Liver (tissue), 8 donors: ENCODE measurements at regions not wholly inside any gene's neighbourhood (a gene's known extent, or its start where the extent isn't known, plus 50 kb on each side); places are given as distances from the start of the nearest gene placed in this dataset.

ENCODE experiments used
- DNase-seq: peaks from one replicate; pipeline ENCODE4 v3.0.0-alpha.2; 2017; ENCODE audit warnings: low spot score
- H3K27ac ChIP-seq, 2 donors: one replicate each; pipeline ENCODE4 v1.7.0; 2013; ENCODE audit warnings: inconsistent platforms in 2 of 2, low read length in 2 of 2, control low read depth in 1 of 2, low read depth in 1 of 2, mild to moderate bottlenecking in 1 of 2
- H3K27me3 ChIP-seq, 4 donors: one replicate each; pipeline versions ENCODE4 v1.6.1 to v1.7.0; 2013; ENCODE audit warnings: low read length in 3 of 4, inconsistent platforms in 1 of 4, mild to moderate bottlenecking in 1 of 4, moderate library complexity in 1 of 4; ENCODE audit not compliant: control insufficient read depth in 4 of 4, insufficient read depth in 4 of 4
- H3K36me3 ChIP-seq, 4 donors: one replicate each; pipeline versions ENCODE4 v1.6.1 to v1.7.0; 2013; ENCODE audit warnings: low read length in 3 of 4, mild to moderate bottlenecking in 3 of 4, low read depth in 1 of 4, moderate library complexity in 1 of 4; ENCODE audit not compliant: control insufficient read depth in 4 of 4, insufficient read depth in 3 of 4
- H3K4me1 ChIP-seq, 4 donors: one replicate each; pipeline versions ENCODE4 v1.6.1 to v1.7.0; 2013; ENCODE audit warnings: low read length in 3 of 4, mild to moderate bottlenecking in 3 of 4, moderate library complexity in 1 of 4; ENCODE audit not compliant: control insufficient read depth in 4 of 4, insufficient read depth in 4 of 4
- H3K4me3 ChIP-seq, 3 donors: one replicate each; pipeline versions ENCODE4 v1.6.1 to v1.7.0; 2013; ENCODE audit warnings: low read length in 3 of 3, control low read depth in 1 of 3, low read depth in 1 of 3, mild to moderate bottlenecking in 1 of 3
- H3K9ac ChIP-seq, 2 donors: one replicate each; pipeline ENCODE4 v1.7.0; 2013; ENCODE audit warnings: low read length in 2 of 2, mild to moderate bottlenecking in 2 of 2, moderate library complexity in 2 of 2, control low read depth in 1 of 2, low read depth in 1 of 2
- H3K9me3 ChIP-seq, 4 donors: one replicate each; pipeline versions ENCODE4 v1.6.1 to v1.7.0; 2013; ENCODE audit warnings: low read length in 3 of 4; ENCODE audit not compliant: control insufficient read depth in 4 of 4
- ATF3 ChIP-seq: IDR thresholded peaks from 2 replicates; pipeline ENCODE4 v1.6.1; 2016; ENCODE audit warnings: antibody characterized with exemption
- CTCF ChIP-seq: fragments of 150-350 bp; IDR thresholded peaks from 2 replicates; pipeline ENCODE4 v1.5.1; 2017; ENCODE audit warnings: improper control_type of control experiment, low read depth, low read length; ENCODE audit not compliant: missing input control
- EGR1 ChIP-seq, 2 donors: IDR thresholded peaks; 2 replicates each; pipeline ENCODE4 v1.6.1; 2016 to 2018; ENCODE audit warnings: antibody characterized with exemption in 2 of 2, low read depth in 2 of 2
- FOXA1 ChIP-seq: IDR thresholded peaks from 2 replicates; pipeline ENCODE4 v1.6.1; 2016; ENCODE audit warnings: antibody characterized with exemption
- FOXA2 ChIP-seq: IDR thresholded peaks from 2 replicates; pipeline ENCODE4 v1.6.1; 2016; ENCODE audit warnings: antibody characterized with exemption
- GABPA ChIP-seq, 2 donors: IDR thresholded peaks in 1 of 2; conservative IDR thresholded peaks in 1 of 2; 2 replicates each; pipeline ENCODE4 v1.6.1; 2016; ENCODE audit warnings: antibody characterized with exemption in 2 of 2, mild to moderate bottlenecking in 1 of 2, moderate library complexity in 1 of 2
- HNF4A ChIP-seq, 2 donors: conservative IDR thresholded peaks; 2 replicates each; pipeline ENCODE4 v1.6.1; 2016; ENCODE audit warnings: antibody characterized with exemption in 2 of 2, mild to moderate bottlenecking in 2 of 2
- HNF4G ChIP-seq: IDR thresholded peaks from 2 replicates; pipeline ENCODE4 v1.6.1; 2016; ENCODE audit warnings: antibody characterized with exemption
- JUND ChIP-seq, 2 donors: IDR thresholded peaks; 2 replicates each; pipeline ENCODE4 v1.6.1; 2016; ENCODE audit warnings: antibody characterized with exemption in 2 of 2
- MAX ChIP-seq: IDR thresholded peaks from 2 replicates; pipeline ENCODE4 v1.6.1; 2016; ENCODE audit warnings: antibody characterized with exemption
- NR2F2 ChIP-seq: IDR thresholded peaks from 2 replicates; pipeline ENCODE4 v1.6.1; 2016; ENCODE audit warnings: antibody characterized with exemption
- RAD21 ChIP-seq, 2 donors: IDR thresholded peaks; 2 replicates each; pipeline ENCODE4 v1.6.1; 2016; ENCODE audit warnings: antibody characterized with exemption in 2 of 2, mild to moderate bottlenecking in 2 of 2
- REST ChIP-seq: IDR thresholded peaks from 2 replicates; pipeline ENCODE4 v1.6.1; 2016; ENCODE audit warnings: antibody characterized with exemption, mild to moderate bottlenecking
- RXRA ChIP-seq, 2 donors: IDR thresholded peaks; 2 replicates each; pipeline ENCODE4 v1.6.1; 2017 to 2018; ENCODE audit warnings: antibody characterized with exemption in 2 of 2, mild to moderate bottlenecking in 1 of 2
- SP1 ChIP-seq: IDR thresholded peaks from 2 replicates; pipeline ENCODE4 v1.6.1; 2018; ENCODE audit warnings: antibody characterized with exemption, mild to moderate bottlenecking
- TAF1 ChIP-seq: conservative IDR thresholded peaks from 2 replicates; pipeline ENCODE4 v1.6.1; 2016; ENCODE audit warnings: antibody characterized with exemption, mild to moderate bottlenecking
- YY1 ChIP-seq: IDR thresholded peaks from 2 replicates; pipeline ENCODE4 v1.6.1; 2016; ENCODE audit warnings: antibody characterized with exemption, mild to moderate bottlenecking
- ZBTB33 ChIP-seq: IDR thresholded peaks from 2 replicates; pipeline ENCODE4 v1.6.1; 2016; ENCODE audit warnings: antibody characterized with exemption
- WGBS: extraction: QIAGEN DNeasy Blood & Tissue Kit; methylation state at CpG from one replicate; pipeline ENCODE4 v1.1.7; 2013; 5-methylcytosine and 5-hydroxymethylcytosine counted together
- donor health status: healthy.
- donor health status: healthy.
- donor health status: healthy.
- donor health status: healthy.
- donor health status: healthy.

GRCh38 chr17:68760141-68760475, 158.9 kb upstream of the FAM20A start (continued):
- TF ChIP-seq ZBTB33 (no peak), HNF4G (no peak)

GRCh38 chr17:68759343-68760140, 158.4 kb upstream of the FAM20A start:
- Histone ChIP-seq H3K9ac (peak overlapping the region in 1 of 2 donors; percentile 84), H3K4me3 (peak overlapping the region; percentile 50 to 61 (median 51)), H3K4me1 (peaks cover 0 to 11% (median 7%) of the 10 kb centered on the region in 4 donors), H3K27me3 (no peaks in the 10 kb centered on the region), H3K36me3 (no peaks in the 10 kb centered on the region), H3K27ac (peak overlapping the region; percentile 87 to 97), H3K9me3 (no peaks in the 10 kb centered on the region)
- TF ChIP-seq ZBTB33: peak; percentile 68
- peak; percentile 8 for TF ChIP-seq FOXA1
- TF ChIP-seq CTCF: peak; percentile 98
- peak; percentile 85 for TF ChIP-seq ATF3
- peak; percentile 86 to 87 for TF ChIP-seq RXRA (IDR thresholded peaks at IDR 0.05)
- TF ChIP-seq REST: peak; percentile 21
- peak; percentile 64 to 78 for TF ChIP-seq HNF4A (conservative IDR thresholded peaks at IDR 0.05)
- TF ChIP-seq MAX: peak; percentile 6
- peak; percentile 69 for TF ChIP-seq TAF1
- TF ChIP-seq FOXA2: peak; percentile 22
- TF ChIP-seq YY1: peak; percentile 88
- peak in 1 of 2 donors; percentile 18 for TF ChIP-seq EGR1 (IDR thresholded peaks at IDR 0.05; ENCODE audit: low read depth in 2 of 2)
- peak; percentile 54 for TF ChIP-seq NR2F2
- TF ChIP-seq HNF4G: peak; percentile 9
- no peak for TF ChIP-seq GABPA (IDR thresholded peaks at IDR 0.05 in 1 of 2, conservative IDR thresholded peaks at IDR 0.05 in 1 of 2)
- peak; percentile 97 to 99 for TF ChIP-seq RAD21 (IDR thresholded peaks at IDR 0.05)
- peak; percentile 72 to 90 for TF ChIP-seq JUND (IDR thresholded peaks at IDR 0.05)
- TF ChIP-seq SP1: peak; percentile 55
- peak; percentile 70 for DNase-seq
- 3% methylated on average over 12 of the region's 12 CpGs for WGBS
